Neural progenitor cell (in vitro differentiated cells): ENCODE measurements at regions not wholly inside any gene's neighbourhood (a gene's known extent, or its start where the extent isn't known, plus 50 kb on each side); places are given as distances from the start of the nearest gene placed in this dataset.

Experiments used
- CTCF ChIP-seq: fragments of 200-600 bp; sonication (generic); IDR thresholded peaks from 2 replicates; pipeline ENCODE4 v1.5.1; 2017; ENCODE audit warnings: antibody characterized with exemption, mild to moderate bottlenecking
- EZH2phosphoT487 ChIP-seq: fragments of 200-600 bp; sonication (generic); IDR thresholded peaks from 2 replicates; pipeline ENCODE4 v1.6.1; 2017; ENCODE audit warnings: antibody characterized with exemption

DNA sequence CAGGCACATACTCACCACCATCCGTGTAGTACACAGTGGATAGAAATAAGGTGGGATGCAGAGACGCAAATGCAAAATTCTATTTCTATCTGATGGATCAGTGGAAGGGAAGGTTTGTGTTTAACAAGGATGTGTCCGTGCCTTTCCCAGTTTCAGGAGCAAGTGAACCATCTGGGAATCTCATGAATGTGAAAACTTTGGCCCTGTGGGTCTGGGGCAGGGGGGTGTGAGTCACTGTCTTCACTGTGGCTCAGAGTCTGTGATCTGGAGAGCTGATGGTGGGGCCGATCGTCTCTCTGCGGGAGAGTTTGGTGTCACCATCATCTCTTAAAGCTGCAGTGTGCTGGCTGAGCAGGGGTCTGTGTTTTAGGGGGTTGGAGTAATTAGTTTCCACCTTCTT, 179.3 kb upstream of the STS start:
- TF ChIP-seq EZH2phosphoT487: no peak
- TF ChIP-seq CTCF: no peak
